ENCODE measurements at regions not wholly inside any gene's neighbourhood (a gene's known extent, or its start where the extent isn't known, plus 50 kb on each side); places are given as distances from the start of the nearest gene placed in this dataset.
"Not testable (repeated sequence)": the region's sequence is repeated elsewhere in the genome, so short reads cannot be mapped to it uniquely, and the experiment has no call there.

DNA sequence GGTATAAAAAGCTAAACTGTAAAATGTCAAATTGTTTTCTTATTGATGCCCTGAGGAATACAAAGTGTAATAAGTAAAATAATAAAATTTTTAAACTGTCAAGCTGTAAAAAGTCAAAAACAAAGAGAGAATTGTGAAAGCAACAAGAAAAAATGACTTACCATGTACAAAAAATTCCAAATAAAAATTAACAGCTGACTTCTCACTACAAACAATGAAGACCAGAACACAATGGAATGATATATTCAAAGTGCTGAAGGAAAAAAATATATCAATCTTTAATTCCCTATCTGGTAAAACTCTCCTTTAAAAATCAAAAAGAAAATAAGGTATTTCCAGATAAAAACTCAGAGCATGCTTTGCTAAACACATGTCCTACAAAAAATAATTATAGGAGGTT is 883.5 kb downstream of the IGSF11 start:
- no peak for DNase-seq

DNA sequence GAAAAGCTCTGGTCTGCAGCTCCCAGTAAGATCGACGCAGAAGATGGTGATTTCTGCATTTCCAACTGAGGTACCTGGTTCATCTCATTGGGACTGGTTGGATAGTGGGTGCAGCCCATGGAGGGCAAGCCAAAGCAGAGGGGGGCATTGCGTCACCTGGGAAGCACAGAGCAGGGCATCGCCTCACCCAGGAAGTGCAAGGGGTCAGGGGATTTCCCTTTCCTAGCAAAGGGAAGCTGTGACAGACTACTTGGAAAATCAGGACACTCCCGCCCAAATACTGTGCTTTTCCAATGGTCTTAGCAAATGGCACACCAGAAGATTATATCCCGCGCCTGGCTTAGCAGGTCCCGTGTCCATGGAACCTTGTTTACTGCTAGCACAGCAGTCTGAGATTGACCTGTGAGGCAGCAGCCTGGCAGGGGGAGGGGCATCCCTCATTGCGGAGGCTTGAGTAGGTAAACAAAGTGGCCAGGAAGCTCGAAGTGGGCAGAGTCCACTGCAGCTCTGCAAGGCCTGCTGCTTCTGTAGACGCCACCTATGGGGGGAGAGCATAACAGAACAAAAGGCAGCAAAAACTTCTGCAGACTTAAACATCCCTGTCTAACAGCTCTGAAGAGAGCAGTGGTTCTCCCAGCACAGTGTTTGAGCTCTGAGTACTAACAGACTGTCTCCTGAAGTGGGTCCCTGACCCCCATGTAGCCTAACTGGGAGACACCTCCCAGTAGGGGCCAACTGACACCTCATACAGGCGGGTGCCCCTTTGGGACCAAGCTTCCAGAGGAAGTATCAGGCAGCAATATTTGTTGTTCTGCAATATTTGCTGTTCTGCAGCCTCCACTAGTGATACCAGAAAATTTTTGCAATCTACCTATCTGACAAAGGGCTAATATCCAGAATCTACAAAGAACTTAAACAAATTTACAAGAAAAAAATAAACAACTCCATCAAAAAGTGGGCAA is 871.7 kb downstream of the IGSF11 start:
- not testable (repeated sequence) for DNase-seq

DNA sequence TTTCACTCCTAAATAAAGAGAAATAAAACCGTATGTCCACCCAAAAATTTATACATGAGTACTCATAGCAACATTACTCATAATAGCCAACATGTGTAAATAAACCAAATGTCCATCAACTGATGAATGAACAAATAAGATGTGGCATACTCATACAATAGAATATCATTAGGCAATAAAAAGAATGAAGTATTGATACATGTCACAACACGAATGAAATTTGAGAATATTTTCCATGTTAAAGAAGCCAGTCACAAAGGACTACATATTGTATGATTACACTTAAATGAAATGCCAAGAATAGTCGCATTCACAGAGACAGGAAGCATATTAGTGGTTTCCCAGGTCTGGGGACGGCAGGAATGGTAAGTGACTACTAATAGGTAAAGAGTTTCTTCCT is 869.2 kb downstream of the IGSF11 start:
- no peak for DNase-seq

DNA sequence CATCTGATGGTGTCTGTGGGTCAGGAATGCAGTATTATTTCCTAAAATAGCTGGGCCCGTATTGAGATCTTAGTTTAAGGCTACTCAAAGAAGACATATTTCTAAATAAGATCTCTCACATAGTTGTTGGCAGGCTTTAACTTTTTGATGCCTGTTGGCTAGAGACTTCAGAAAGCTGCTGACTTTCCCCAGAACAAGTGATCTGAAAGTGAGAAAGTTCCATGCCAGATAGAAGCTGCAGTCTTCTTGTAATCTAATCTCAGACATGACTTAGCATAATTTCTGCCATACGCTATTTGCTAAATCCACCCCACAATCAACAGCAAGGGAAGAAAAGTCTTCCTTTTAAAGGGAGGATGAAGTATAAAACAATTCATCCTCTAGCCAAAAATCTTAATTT is 867.1 kb downstream of the IGSF11 start:
- no peak for DNase-seq

DNA sequence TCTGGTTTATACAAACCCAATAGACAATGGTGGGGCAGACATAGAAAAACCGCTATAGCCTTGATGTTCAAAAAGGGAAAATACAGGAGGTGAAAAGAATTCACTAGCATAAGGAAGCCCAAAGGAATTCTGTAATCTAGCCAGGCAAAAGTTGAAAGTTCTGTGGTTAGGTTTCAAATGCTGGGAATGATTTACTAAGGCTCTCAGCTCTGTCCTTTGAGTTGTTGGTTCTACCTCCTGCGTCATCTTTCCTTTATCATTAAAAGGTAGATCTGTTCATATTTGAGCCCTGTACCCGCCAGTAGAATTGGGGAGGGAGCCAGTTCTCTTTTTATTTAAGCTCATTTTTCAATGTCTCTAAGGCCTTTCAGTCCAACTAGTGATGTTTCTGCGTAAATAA is 866.5 kb downstream of the IGSF11 start:
- DNase-seq, result no peak

DNA sequence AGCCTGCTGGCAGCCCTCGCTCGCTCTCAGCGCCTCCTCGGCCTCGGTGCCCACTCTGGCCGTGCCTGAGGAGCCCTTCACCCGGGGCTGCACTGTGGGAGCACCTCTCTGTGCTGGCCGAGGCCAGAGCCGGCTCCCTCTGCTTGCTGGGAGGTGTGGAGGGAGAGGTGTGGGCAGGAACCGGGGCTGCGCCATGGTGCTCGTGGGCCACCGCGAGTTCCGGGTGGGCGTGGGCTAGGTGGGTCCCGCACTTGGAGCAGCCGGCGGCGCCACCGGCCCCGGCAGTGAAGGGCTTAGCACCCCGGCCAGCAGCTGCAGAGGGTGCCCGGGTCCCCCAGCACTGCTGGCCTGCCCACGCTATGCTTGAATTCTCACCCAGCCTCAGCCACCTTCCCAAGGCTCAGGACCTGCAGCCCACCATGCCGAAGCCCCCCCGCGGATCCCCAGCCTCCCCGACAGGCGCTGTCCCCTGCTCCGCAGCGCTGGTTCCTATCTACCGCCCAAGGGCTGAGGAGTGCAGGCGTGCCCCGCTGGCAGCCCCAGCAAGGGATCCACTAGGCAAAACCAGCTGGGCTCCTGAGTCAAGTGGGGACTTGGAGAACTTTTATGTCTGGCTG is 863.3 kb downstream of the IGSF11 start:
- DNase-seq, result no peak

DNA sequence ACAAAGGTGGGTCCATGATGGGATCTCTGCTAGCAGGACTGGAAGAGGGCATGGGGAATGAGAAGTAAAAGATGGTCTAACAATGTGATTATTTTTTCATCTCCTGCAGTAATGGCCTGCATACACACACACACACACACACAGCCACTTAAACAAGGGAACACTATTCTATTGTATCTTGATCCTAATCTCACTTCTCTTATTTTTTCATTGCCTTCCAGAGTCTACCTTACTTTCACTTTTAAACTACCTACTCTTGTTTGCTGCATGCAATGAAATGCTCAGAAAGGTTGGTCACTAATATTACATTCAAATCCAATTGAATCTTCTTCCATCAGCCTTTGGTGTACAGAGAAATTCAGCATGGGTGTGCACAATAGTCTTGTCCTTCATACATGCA is 853.8 kb downstream of the IGSF11 start:
- DNase-seq, result no peak

DNA sequence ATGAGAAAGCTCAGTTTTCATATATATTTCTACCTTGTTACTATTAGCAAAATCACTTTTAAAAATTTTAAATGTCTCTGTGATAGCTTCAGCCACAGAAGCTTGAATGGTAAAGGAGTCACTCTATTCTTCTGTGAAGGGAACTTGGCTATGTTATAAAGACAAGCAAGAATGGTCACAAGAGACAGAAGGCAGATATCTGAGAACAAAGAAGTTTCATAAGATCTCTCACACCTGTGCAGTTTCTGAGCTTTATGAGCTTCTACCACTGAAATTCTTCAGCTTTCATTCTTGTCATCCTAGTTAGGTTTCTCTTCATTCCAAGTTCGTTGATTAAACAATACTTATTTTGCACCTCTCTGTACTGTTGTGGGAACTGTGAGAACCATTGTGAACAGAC is 853.4 kb downstream of the IGSF11 start:
- no peak for DNase-seq

DNA sequence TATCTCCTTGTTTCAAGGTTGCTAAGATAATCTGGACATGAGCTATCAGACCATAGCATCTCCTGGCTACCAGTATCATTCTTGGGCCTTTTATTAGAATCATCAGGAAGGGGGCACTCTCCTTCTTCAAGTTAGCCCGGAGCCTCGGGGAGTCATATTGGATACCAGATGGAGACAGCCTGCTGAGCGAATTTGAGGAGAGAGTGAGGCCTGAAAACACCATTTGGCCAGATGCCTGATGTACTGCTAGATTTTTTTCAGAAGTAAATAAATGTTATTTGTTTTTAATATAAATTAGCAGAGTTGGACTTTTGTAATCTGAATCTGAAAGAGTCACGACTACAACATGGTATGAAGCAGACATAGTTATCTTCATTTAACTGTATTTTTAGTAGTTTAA is 848.6 kb downstream of the IGSF11 start:
- no peak for DNase-seq

DNA sequence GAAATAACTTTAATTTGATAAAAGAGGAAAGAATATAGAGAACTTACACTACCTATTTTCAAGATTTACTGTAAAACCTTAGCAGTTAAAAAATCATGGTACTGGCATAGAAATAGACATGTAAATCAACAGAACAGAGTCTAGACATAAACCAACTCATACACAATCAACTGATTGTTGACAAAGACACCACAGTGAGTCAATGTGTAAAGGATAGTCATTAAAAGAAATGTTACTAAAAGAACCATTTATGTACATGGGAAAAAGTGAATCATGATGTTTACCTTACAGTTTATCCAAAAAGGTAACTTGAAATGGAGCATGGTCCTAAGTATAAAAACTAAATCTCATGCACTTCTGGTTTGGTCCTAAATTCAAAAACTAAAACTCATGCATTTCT is 847.4 kb downstream of the IGSF11 start:
- no peak for DNase-seq

DNA sequence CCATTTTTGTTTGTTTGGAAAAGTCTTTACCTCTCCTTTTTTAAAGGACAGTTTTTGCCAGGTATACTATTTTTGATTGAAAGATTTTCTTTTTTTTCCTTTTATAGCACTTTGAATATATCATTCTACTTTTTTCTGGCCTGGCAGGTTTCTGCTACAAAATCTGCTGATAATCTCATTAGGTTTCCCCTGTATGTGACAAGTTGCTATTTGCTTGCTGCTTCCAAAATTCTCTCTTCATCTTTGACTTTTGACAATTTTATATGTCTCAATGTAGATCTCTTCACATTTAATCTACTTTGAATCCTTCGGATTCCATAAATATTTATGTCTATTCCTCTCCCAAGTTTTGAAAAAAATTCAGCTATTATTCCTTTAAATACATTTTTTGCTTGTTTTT is 838.5 kb downstream of the IGSF11 start:
- DNase-seq, result no peak

DNA sequence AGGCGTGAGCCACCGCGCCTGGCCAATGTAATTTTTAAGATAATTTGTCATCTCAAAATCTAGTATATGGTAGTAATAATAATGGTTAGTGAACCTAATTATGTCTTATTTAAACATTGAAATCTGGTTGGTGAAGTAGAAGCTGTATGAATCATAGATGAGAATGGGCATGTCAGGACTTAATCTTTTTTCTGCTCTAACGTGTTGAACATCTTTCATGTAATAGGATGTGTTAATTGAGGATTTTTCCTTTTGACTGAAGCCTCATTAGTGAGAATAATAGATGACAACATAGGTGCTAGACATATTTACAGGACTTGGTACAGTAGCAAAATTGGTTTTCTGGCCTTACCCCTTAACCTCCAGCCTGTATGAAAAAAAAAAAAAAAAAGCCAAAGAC is 835.6 kb downstream of the IGSF11 start:
- DNase-seq, result no peak

DNA sequence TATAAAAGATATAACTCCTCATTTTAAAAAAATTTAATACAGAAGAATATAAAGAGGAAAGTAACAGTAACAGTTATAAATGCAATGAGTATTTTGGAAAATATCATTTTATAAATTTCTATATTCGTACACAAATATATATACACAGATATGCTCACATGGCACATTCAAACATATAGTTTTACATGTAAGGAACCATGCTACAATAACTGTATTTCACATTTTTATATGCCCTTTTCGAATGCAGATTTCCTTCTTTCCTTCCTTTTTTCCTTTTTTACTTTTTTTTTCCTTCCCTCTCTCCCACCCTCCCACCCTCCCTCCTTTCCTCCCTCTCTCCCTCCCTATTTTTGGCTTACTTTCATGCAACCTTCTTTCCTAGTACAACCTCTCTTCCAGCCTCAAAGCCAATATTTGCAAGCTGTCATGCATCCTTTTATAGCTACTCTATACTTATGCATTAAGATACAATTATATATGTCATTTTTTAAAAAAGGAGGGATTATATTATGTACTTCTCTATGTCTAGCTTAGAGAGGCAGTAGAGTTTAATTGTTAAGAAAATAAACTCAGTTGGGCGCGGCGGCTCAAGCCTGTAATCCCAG is 830.5 kb downstream of the IGSF11 start:
- no peak for DNase-seq

DNA sequence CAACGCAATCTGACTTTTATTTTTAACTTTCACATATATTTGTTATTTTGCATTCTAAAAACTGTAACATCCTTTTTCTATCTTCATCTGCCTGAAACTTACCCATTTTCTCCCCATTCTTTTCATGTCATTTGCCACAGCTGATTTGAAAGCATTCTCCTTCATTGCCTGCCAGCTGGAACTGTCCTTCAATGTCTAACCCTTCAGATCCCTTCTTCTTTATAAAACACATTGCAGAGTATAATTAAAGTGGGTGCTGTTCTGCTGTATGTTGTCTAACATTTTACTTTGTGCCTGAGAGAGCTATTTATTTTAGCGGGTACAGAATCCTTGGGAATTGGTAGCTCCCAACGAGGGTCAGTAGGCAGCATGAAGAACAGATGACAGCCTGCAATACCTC is 827.4 kb downstream of the IGSF11 start:
- no peak for DNase-seq

DNA sequence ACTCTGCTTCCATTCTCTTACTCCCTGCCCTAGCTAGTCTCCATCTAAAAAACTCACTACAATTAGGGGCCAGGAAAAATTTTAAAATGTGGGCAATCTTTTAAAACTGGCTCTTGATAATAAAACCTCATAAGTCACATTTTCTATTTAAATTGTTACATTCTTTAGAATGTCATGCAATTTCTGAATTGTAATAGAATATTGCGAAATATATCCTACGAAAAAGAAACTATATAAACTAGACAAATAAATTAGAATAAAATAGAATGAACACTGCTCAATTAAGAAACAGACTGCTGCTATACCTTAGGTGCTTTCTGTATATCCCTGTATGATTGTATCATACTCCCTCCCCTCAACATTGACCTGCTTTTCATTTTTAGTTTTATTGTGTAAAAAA is 826.0 kb downstream of the IGSF11 start:
- no peak for DNase-seq

DNA sequence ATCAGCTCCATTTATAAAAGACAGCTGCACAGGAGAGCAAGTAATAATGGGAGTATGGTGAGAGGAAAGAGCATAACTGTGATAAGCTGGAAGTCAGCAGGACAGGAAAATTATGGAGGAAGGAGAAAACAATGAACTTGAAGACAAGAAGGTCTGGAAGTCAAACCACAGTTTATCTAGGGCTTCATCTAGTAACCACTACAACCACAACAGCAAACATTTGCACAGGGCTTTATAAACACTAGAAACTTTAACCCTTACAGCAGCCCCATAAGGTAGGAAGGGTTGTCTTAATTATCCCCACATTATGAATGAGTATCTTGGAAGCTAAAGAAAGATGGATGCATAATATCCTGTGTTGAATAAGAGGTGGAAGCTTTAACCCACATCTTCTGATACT is 820.8 kb downstream of the IGSF11 start:
- DNase-seq, result no peak

DNA sequence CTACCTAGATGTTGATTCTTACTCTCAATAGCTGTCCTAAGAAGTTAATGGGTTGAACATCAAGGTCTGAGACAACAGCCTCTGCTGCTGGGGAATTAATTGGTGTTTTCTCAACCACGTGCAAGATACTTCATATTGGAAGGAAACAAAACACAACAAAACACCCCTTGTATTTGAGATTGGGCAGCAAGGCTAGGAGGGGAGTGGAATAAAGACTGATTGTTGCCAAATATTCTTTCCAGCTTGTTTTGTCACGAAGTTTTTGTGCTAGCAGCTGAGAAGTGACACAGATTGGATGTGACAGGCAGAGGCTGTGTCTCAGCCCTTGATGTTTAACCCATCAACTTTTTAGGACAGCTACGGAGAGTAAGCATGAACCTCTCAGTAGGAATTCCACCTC is 808.4 kb downstream of the IGSF11 start:
- DNase-seq, result no peak

DNA sequence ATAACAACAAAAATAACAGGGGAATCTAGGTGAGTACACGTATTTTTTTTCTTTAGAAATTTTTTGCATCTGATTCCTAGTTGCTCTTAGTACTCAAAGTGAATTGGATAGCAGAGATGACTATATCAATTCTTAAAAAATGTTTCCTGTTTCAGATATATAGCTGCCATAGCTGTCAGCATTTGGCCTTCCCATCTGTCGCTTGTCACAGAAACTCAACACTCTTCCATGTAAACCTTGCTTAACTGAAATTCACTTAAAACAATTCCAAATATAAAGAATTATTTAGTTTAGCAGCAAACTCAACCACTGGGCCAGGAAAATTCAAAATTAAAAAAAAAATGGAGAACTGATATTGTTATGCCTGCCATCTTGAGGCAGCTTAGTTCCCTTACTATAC is 807.5 kb downstream of the IGSF11 start:
- no peak for DNase-seq

DNA sequence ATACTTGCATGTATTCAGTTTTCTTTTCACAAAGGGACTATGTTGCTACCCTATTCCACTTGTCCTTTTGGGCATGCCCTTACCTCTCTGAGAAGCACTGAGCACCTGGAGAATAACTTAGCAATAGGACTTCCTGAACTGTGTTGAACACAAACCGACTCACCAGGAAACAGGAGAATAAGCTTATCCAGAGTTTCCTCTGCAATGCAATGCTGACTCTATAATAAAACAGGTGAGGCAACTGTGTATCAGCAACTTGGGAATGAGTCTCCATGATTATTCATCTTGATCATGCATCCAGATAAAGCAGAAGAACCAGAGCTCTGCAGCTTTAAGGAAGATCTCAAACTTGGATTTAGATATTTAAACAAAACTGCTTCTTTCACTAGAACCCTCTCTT is 806.5 kb downstream of the IGSF11 start:
- DNase-seq, result no peak

DNA sequence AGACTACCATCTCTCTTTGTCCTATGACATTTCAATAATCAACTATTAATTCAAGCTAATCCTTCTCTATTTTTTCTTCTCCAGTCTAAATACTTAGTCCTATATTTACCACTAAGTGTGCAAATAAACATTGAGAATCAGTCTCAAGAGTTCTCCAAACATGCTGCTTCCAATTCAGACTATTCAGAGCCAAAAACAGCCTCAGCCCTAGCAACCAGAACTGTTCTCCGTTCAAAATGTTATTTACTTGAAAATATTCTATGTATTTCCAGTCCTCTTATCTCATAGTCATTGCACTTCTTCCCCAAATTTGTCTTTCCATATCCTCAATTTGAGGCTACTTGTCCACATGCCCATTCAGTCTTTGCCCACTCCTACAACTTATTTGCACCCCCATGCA is 805.5 kb downstream of the IGSF11 start:
- no peak for DNase-seq

DNA sequence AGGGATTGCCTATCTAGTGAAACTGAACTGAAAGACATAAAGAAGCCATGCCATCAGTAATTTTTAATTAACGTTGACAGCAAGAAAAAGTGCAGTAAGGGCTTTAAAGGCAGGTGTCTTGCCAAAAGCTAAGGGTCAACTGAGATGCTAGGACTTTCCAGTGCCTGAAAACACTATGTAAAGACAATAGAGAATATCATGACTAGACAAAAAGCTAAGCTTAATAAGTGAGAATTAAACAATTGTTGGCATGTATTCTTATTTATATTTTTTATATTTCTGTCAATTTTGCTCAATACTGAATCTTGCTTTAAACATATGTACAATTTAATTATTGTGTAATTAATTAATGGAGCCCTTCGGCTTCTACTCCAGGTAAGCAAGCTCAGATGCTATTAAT is 803.1 kb downstream of the IGSF11 start:
- no peak for DNase-seq

DNA sequence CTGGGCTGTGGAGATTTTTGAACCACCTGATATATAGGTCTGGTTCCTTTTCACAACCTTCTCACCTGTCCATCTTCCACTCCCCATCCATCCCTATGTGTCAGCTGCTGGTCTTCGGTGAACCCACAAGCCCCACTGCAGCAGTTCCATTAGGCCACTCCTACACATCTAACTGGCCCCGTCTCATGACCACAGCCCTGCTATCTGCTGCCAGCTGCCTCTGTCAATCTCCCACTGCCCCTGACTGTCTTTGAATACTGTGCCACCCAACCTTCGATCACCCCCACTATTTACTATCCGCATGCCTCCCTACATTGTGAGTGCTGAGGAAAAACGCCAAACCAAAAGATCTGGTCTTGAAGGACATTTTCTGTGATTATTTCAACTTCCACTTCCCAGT is 795.4 kb downstream of the IGSF11 start:
- no peak for DNase-seq

DNA sequence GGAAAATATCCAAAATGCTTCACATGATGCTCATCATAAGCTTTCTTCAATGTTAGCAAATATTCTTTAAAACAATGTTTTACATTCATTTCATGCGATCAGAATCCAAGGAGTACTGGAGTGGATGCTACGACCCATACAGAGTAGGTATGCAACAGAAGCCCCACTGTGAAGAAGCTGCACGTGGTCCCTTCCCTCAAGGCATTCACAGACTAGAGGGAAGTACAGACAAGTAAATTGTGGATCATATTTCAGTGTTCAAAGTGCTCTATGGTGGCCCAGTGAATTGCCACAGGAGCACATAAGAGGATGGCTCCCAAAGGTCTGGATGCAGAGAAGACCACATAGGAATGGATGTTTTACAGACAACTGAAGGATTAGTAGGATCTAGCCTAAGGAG is 789.9 kb downstream of the IGSF11 start:
- no peak for DNase-seq

DNA sequence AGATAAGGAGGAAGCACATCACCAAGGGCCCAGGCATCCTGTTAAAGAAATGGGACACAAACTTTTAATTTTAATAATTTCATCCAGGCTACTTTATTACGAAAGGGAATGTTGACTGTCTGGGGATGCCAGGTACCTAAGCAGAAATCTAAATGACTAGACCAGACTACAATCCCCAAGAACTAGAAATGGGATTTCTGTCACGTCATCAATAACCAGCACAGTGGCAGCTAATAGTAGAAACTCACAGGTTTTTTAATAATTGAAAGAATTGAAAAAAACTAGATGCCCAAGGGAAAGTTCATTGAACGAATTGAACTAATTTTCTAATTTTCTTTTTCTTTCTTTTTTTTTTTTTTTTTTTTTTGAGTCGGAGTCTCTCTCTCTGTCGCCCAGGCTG is 789.3 kb downstream of the IGSF11 start:
- no peak for DNase-seq

All from KG1 (cell line).